HepG2 (cell line): ENCODE measurements at regions not wholly inside any gene's neighbourhood (a gene's known extent, or its start where the extent isn't known, plus 50 kb on each side); places are given as distances from the start of the nearest gene placed in this dataset.

ENCODE experiments used
- ATAC-seq: fragments of 200-7000 bp; cut with Tn5 transposase; 3 replicates; pipeline ENCODE4 v1.9.1; 2020; ENCODE audit warnings: mild to moderate bottlenecking, moderate library complexity
- BruUV-seq: library from RNA; stranded (reverse); fragments of 400-500 nt; replicated peaks from 2 replicates; lab custom pipeline; 2021; lab: Mats Ljungman, UMichigan
- CTCF ChIA-PET: fragments of 300-600 bp; formaldehyde crosslinking; extraction: SDS; loops from one replicate; lab custom pipeline; 2021; ENCODE audit warnings: low total read pairs, inconsistent platforms, low intra/inter-chr PET ratio; lab: Yijun Ruan, JAX
- POLR2A ChIA-PET: fragments of 350-600 bp; sonication (Branson Sonifier 250); formaldehyde crosslinking; loops from one replicate; lab custom pipeline; 2020; ENCODE audit warnings: antibody characterized with exemption, inconsistent platforms; lab: Yijun Ruan, JAX
- DNase-seq: peaks from one replicate; pipeline ENCODE4 v3.0.0-alpha.2; 2015; ENCODE audit warnings: low spot score
- FAIRE-seq: peaks from 3 replicates; lab custom pipeline; 2011; peaks lifted over from hg19 to GRCh38; lab: Jason Lieb, UNC
- H2AFZ ChIP-seq: one replicate; pipeline ENCODE4 v1.6.1; 2011; ENCODE audit warnings: low read length, inconsistent platforms
- H3K27ac ChIP-seq: fragments of 300-600 bp; 3 replicates; pipeline ENCODE4 v1.8.0; 2011; ENCODE audit warnings: mixed run types, mild to moderate bottlenecking, mixed read lengths, low read length, inconsistent platforms; ENCODE audit not compliant: insufficient read depth; ENCODE audit errors: extremely low read length
- H3K27me3 ChIP-seq, 2 experiments: fragments of 200-600 bp in 1 of 2; 2 replicates in 1 of 2; 3 replicates in 1 of 2; pipeline versions ENCODE4 v1.6.0 to v1.8.0; 2011; ENCODE audit warnings: low read length in 2 of 2, mild to moderate bottlenecking in 2 of 2, moderate library complexity in 2 of 2, inconsistent platforms in 1 of 2; ENCODE audit not compliant: insufficient read depth in 2 of 2, control insufficient read depth in 1 of 2
- H3K36me3 ChIP-seq, 2 experiments: fragments of 200-600 bp in 1 of 2; replicated peaks in 1 of 2; 2 replicates in 1 of 2; 3 replicates in 1 of 2; pipeline versions ENCODE4 v1.5.1 to v1.8.0; 2011; ENCODE audit warnings: low read length in 2 of 2, inconsistent platforms in 1 of 2; ENCODE audit not compliant: insufficient read depth in 2 of 2, control insufficient read depth in 1 of 2
- H3K4me1 ChIP-seq: 2 replicates; pipeline ENCODE4 v1.5.1; 2012; ENCODE audit warnings: low read length, inconsistent platforms; ENCODE audit not compliant: insufficient read depth
- H3K4me2 ChIP-seq: 2 replicates; pipeline ENCODE4 v1.6.0; 2011; ENCODE audit warnings: low read depth, low read length, inconsistent platforms
- H3K4me3 ChIP-seq, 3 experiments: fragments of 200-600 bp in 1 of 3; sonication (generic), shearing (Covaris generic) in 1 of 3; replicated peaks in 1 of 3; 2 replicates each; pipeline ENCODE4 v1.5.1; 2011 to 2016; ENCODE audit warnings: low read length in 3 of 3, inconsistent platforms in 2 of 3, low read depth in 2 of 3, mild to moderate bottlenecking in 2 of 3, control low read depth in 1 of 3, mixed read lengths in 1 of 3; ENCODE audit not compliant: insufficient read depth in 1 of 3
- H3K79me2 ChIP-seq: one replicate; pipeline ENCODE4 v1.6.1; 2011; ENCODE audit warnings: low read length, inconsistent platforms; ENCODE audit not compliant: insufficient read depth
- H3K9ac ChIP-seq: 2 replicates; pipeline ENCODE4 v1.6.0; 2011; ENCODE audit warnings: mild to moderate bottlenecking, low read depth, low read length, inconsistent platforms; ENCODE audit not compliant: insufficient read depth
- H3K9me3 ChIP-seq: 2 replicates; pipeline ENCODE4 v1.5.1; 2012; ENCODE audit warnings: mild to moderate bottlenecking, low read length
- H4K20me1 ChIP-seq: 2 replicates; pipeline ENCODE4 v1.6.0; 2011; ENCODE audit warnings: inconsistent platforms, mild to moderate bottlenecking, low read length, moderate library complexity; ENCODE audit not compliant: insufficient read depth
- HMG20A ChIP-seq: IDR thresholded peaks from 2 replicates; pipeline ENCODE4 v1.6.1; 2016; ENCODE audit warnings: borderline replicate concordance
- MAX ChIP-seq: IDR thresholded peaks from 2 replicates; pipeline ENCODE4 v1.6.1; 2012; ENCODE audit warnings: inconsistent platforms
- NBN ChIP-seq: fragments of 450-650 bp; conservative IDR thresholded peaks from 2 replicates; pipeline ENCODE4 v1.6.1; 2017
- TP53 ChIP-seq: sonication (generic); formaldehyde crosslinking; conservative IDR thresholded peaks from 2 replicates; pipeline ENCODE4 v1.4.0; 2020; ENCODE audit warnings: missing genetic modification reagents
- ZNF737 ChIP-seq: sonication (generic); formaldehyde crosslinking; IDR thresholded peaks from 2 replicates; pipeline ENCODE4 v1.5.0; 2020; ENCODE audit warnings: missing genetic modification reagents, mild to moderate bottlenecking, borderline replicate concordance
- ZNF768 ChIP-seq: sonication (generic); formaldehyde crosslinking; IDR thresholded peaks from 2 replicates; pipeline ENCODE4 v1.4.0; 2020; ENCODE audit warnings: missing genetic modification reagents
- WGBS: methylation state at CpG from one replicate; pipeline ENCODE4 v1.1.6; 2017; ENCODE audit warnings: low lambda C conversion rate; 5-methylcytosine and 5-hydroxymethylcytosine counted together
- in situ Hi-C: cut with HindIII; loops from 2 replicates; pipeline ENCODE4 v1.10.0; 2017; ENCODE audit warnings: low pct_unique_long_range_greater_than_20kb; ENCODE audit not compliant: extremely low pct_ligation_motif_present
- intact Hi-C: fragments of 100-400 bp; cut with micrococcal nuclease; formaldehyde crosslinking; loops from one replicate; pipeline ENCODE4 v1.10.0; 2022; ENCODE audit not compliant: unreplicated experiment

GRCh38 chr2:133835821-133836619 is 267.8 kb upstream of the NCKAP5 start:
- Histone ChIP-seq H3K9ac (no peak overlapping the region), H4K20me1 (no peaks in the 10 kb centered on the region), H3K36me3 (no peaks in the 10 kb centered on the region), H3K4me1 (no peaks in the 10 kb centered on the region), H2AFZ (no peak overlapping the region), H3K4me3 (no peak overlapping the region), H3K27me3 (no peaks in the 10 kb centered on the region), H3K27ac (no peak overlapping the region), H3K9me3 (no peaks in the 10 kb centered on the region), H3K79me2 (no peaks in the 10 kb centered on the region), H3K4me2 (no peak overlapping the region)
- FAIRE-seq (no peak), ATAC-seq (no peak), DNase-seq (no peak)
- ChIA-PET POLR2A (no interaction called here), CTCF (no interaction called here)
- BruUV-seq: no TSS peak
- in situ Hi-C loops: loop anchor here (5.0 kb wide), 1 partner anchor 314 kb away; no protein-coding TSS in a partner anchor
- intact Hi-C loops: no loop called here
- 0% methylated on average over 1 of the region's 2 CpGs for WGBS
- TF ChIP-seq HMG20A (CRISPR knock-in tag) (no peak), NBN (no peak), MAX (no peak)

GRCh38 chr2:133836691-133837345 is 268.6 kb upstream of the NCKAP5 start:
- H3K4me2 ChIP-seq: no peak overlapping the region
- H4K20me1 ChIP-seq: no peaks in the 10 kb centered on the region
- no peaks in the 10 kb centered on the region for H3K9me3 ChIP-seq
- POLR2A ChIA-PET: no interaction called here
- in situ Hi-C loops (loop anchor here (5.0 kb wide), 1 partner anchor 315 kb away; no protein-coding TSS in a partner anchor), intact Hi-C loops (no loop called here)
- ATAC-seq (no peak; the same call in 2 of the 3 replicates), DNase-seq (no peak), FAIRE-seq (no peak)
- 24% methylated on average over 11 of the region's 11 CpGs for WGBS
- H3K27me3 ChIP-seq: no peaks in the 10 kb centered on the region
- CTCF ChIA-PET: no interaction called here
- H3K79me2 ChIP-seq: no peaks in the 10 kb centered on the region
- no TSS peak for BruUV-seq
- no peak overlapping the region for H3K27ac ChIP-seq
- H3K9ac ChIP-seq: no peak overlapping the region
- no peak for TF ChIP-seq ZNF737 (CRISPR knock-in tag)
- TF ChIP-seq TP53 (CRISPR knock-in tag): no peak
- no peak for TF ChIP-seq ZNF768 (CRISPR knock-in tag)
- no peak overlapping the region for H2AFZ ChIP-seq
- H3K4me3 ChIP-seq: no peak overlapping the region
- no peaks in the 10 kb centered on the region for H3K4me1 ChIP-seq
- no peaks in the 10 kb centered on the region for H3K36me3 ChIP-seq
